GM23338 (cell line): ENCODE measurements at regions not wholly inside any gene's neighbourhood (a gene's known extent, or its start where the extent isn't known, plus 50 kb on each side); places are given as distances from the start of the nearest gene placed in this dataset.

Experiments
- ATAC-seq: fragments of 200-7000 bp; cut with Tn5 transposase; 3 replicates; pipeline ENCODE4 v1.9.1; 2020
- DNase-seq: peaks from one replicate; pipeline ENCODE4 v3.0.0-alpha.2; 2015; ENCODE audit warnings: low spot score
- H2AFZ ChIP-seq: fragments of 200-600 bp; sonication (generic); 2 replicates; pipeline ENCODE4 v1.8.0; 2016; ENCODE audit warnings: antibody characterized with exemption, mild to moderate bottlenecking, moderate library complexity
- H3F3A ChIP-seq: fragments of 200-600 bp; sonication (generic); replicated peaks from 2 replicates; pipeline ENCODE4 v1.8.0; 2017; ENCODE audit warnings: antibody characterized with exemption, mixed run types, low read depth
- H3K27ac ChIP-seq: fragments of 200-600 bp; sonication (generic); 2 replicates; pipeline ENCODE4 v1.6.1; 2016; ENCODE audit warnings: low read depth
- H3K27me3 ChIP-seq: fragments of 200-600 bp; sonication (generic); 2 replicates; pipeline ENCODE4 v1.8.0; 2016; ENCODE audit warnings: mild to moderate bottlenecking, mixed run types, moderate library complexity; ENCODE audit not compliant: insufficient read depth
- H3K36me3 ChIP-seq: fragments of 200-600 bp; sonication (generic); 2 replicates; pipeline ENCODE4 v1.8.0; 2016; ENCODE audit warnings: mild to moderate bottlenecking; ENCODE audit not compliant: insufficient read depth
- H3K4me1 ChIP-seq: fragments of 200-600 bp; sonication (generic); 2 replicates; pipeline ENCODE4 v1.8.0; 2016; ENCODE audit warnings: mild to moderate bottlenecking, moderate library complexity; ENCODE audit not compliant: insufficient read depth
- H3K4me2 ChIP-seq: fragments of 200-600 bp; sonication (generic); 2 replicates; pipeline ENCODE4 v1.7.1; 2017; ENCODE audit warnings: mixed run types
- H3K4me3 ChIP-seq: fragments of 200-600 bp; sonication (generic); 2 replicates; pipeline ENCODE4 v1.6.1; 2016; ENCODE audit warnings: mixed run types
- H3K79me2 ChIP-seq: fragments of 200-600 bp; sonication (generic); replicated peaks from 2 replicates; pipeline ENCODE4 v1.8.0; 2017; ENCODE audit warnings: mild to moderate bottlenecking; ENCODE audit not compliant: insufficient read depth
- H3K9me2 ChIP-seq: fragments of 200-600 bp; sonication (generic); 2 replicates; pipeline ENCODE4 v1.8.0; 2017; ENCODE audit not compliant: insufficient read depth
- H4K20me1 ChIP-seq: fragments of 200-600 bp; sonication (generic); replicated peaks from 2 replicates; pipeline ENCODE4 v1.8.0; 2017; ENCODE audit warnings: mild to moderate bottlenecking; ENCODE audit not compliant: insufficient read depth
- H3K27ac Mint-ChIP-seq: 2 replicates; pipeline ENCODE4 v1.8.0; 2020; ENCODE audit warnings: inconsistent platforms, mild to moderate bottlenecking, moderate library complexity, mixed read lengths
- H3K27me3 Mint-ChIP-seq: 3 replicates; pipeline ENCODE4 v1.8.0; 2022; ENCODE audit warnings: low read depth, mild to moderate bottlenecking, moderate library complexity, mixed read lengths, inconsistent platforms; ENCODE audit not compliant: insufficient read depth, poor library complexity
- H3K36me3 Mint-ChIP-seq: 3 replicates; pipeline ENCODE4 v1.8.0; 2021; ENCODE audit warnings: low read depth, mild to moderate bottlenecking, inconsistent platforms, moderate library complexity, mixed read lengths
- H3K4me1 Mint-ChIP-seq: 3 replicates; pipeline ENCODE4 v1.8.0; 2020; ENCODE audit warnings: mild to moderate bottlenecking, inconsistent platforms, mixed read lengths
- H3K4me3 Mint-ChIP-seq: 3 replicates; pipeline ENCODE4 v1.8.0; 2021; ENCODE audit warnings: moderate library complexity, mild to moderate bottlenecking, inconsistent platforms, mixed read lengths
- H3K9me3 Mint-ChIP-seq: 3 replicates; pipeline ENCODE4 v1.8.0; 2020; ENCODE audit warnings: moderate library complexity, mild to moderate bottlenecking, inconsistent platforms, mixed read lengths
- CREB1 ChIP-seq: fragments of 250-450 bp; sonication (Bioruptor Pico); IDR thresholded peaks from 2 replicates; pipeline ENCODE4 v1.5.0; 2020; ENCODE audit warnings: low read depth, mild to moderate bottlenecking, moderate library complexity
- JUNB ChIP-seq: IDR thresholded peaks from one replicate; pipeline ENCODE4 v1.6.1; 2016; ENCODE audit warnings: antibody characterized with exemption; ENCODE audit not compliant: unreplicated experiment
- NANOG ChIP-seq: IDR thresholded peaks from 2 replicates; pipeline ENCODE4 v1.6.1; 2016; ENCODE audit warnings: antibody characterized with exemption, borderline replicate concordance
- POLR2AphosphoS5 ChIP-seq: IDR thresholded peaks from 2 replicates; pipeline ENCODE4 v1.6.1; 2016; ENCODE audit warnings: antibody characterized with exemption, low read depth
- STAT1 ChIP-seq: IDR thresholded peaks from one replicate; pipeline ENCODE4 v1.6.1; 2016; ENCODE audit warnings: antibody characterized with exemption; ENCODE audit not compliant: unreplicated experiment
- ZNF114 ChIP-seq: fragments of 250-450 bp; sonication (Bioruptor Pico); IDR thresholded peaks from 2 replicates; pipeline ENCODE4 v1.5.0; 2020; ENCODE audit warnings: mild to moderate bottlenecking, moderate library complexity
- ZNF331 ChIP-seq: fragments of 250-450 bp; sonication (Bioruptor Pico); IDR thresholded peaks from 2 replicates; pipeline ENCODE4 v1.5.0; 2020; ENCODE audit warnings: low read depth, mild to moderate bottlenecking, moderate library complexity
- TF ChIP-seq, protein P1 (sequence below), 2 experiments: fragments of 200-600 bp in 1 of 2; sonication (generic) in 1 of 2; conservative IDR thresholded peaks; 2 replicates each; pipeline versions ENCODE4 v1.5.1 to v1.6.1; 2016 to 2017; ENCODE audit warnings: antibody characterized with exemption in 2 of 2, low read depth in 2 of 2, mild to moderate bottlenecking in 2 of 2, moderate library complexity in 1 of 2
- TF ChIP-seq, protein P2 (sequence below): fragments of 250-450 bp; sonication (Bioruptor Pico); IDR thresholded peaks from 2 replicates; pipeline ENCODE4 v1.5.0; 2020; ENCODE audit warnings: mild to moderate bottlenecking, moderate library complexity
- TF ChIP-seq, protein P3 (sequence below): IDR thresholded peaks from 2 replicates; pipeline ENCODE4 v1.6.1; 2016; ENCODE audit warnings: antibody characterized with exemption

DNA sequence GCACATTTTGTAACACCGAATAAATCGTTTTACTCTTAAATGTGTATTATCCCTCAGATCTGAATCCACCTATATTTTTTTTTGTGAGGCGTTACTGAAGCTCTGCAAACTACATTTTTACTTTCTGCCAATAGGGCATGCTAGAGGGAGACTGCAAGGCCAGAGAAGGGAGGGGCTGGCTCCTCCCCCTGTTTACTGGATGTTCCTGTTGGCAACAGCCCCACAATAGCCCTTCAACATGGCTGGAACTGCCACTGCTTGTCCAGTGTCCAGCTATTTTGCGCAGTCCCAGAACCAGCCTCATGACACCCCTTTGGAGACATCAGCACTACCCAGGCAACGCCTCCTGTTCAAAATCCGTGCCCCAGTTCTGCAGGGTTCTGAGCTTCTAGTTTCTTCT, 85.4 kb upstream of the MIER3 start:
- peaks cover 10% of the 10 kb centered on the region; the same call in 2 of the 3 replicates for H3K4me1 Mint-ChIP-seq
- Histone ChIP-seq H4K20me1 (no peaks in the 10 kb centered on the region), H3K4me1 (no peaks in the 10 kb centered on the region), H3K36me3 (no peaks in the 10 kb centered on the region), H2AFZ (peak overlapping the region; percentile 34; the same call in 1 of the 2 replicates), H3K27ac (no peak overlapping the region), H3K79me2 (no peaks in the 10 kb centered on the region), H3K9me2 (no peaks in the 10 kb centered on the region), H3K4me3 (no peak overlapping the region), H3K4me2 (no peak overlapping the region), H3K27me3 (no peaks in the 10 kb centered on the region), H3F3A (no peaks in the 10 kb centered on the region)
- H3K9me3 Mint-ChIP-seq: no peaks in the 10 kb centered on the region
- no peaks in the 10 kb centered on the region for H3K36me3 Mint-ChIP-seq
- no peak overlapping the region for H3K4me3 Mint-ChIP-seq
- H3K27ac Mint-ChIP-seq: no peak overlapping the region
- ATAC-seq (peak; percentile 94), DNase-seq (peak; percentile 68)
- no peak for TF ChIP-seq CREB1 (CRISPR knock-in tag)
- TF ChIP-seq, protein P1, sequence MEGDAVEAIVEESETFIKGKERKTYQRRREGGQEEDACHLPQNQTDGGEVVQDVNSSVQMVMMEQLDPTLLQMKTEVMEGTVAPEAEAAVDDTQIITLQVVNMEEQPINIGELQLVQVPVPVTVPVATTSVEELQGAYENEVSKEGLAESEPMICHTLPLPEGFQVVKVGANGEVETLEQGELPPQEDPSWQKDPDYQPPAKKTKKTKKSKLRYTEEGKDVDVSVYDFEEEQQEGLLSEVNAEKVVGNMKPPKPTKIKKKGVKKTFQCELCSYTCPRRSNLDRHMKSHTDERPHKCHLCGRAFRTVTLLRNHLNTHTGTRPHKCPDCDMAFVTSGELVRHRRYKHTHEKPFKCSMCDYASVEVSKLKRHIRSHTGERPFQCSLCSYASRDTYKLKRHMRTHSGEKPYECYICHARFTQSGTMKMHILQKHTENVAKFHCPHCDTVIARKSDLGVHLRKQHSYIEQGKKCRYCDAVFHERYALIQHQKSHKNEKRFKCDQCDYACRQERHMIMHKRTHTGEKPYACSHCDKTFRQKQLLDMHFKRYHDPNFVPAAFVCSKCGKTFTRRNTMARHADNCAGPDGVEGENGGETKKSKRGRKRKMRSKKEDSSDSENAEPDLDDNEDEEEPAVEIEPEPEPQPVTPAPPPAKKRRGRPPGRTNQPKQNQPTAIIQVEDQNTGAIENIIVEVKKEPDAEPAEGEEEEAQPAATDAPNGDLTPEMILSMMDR (conservative IDR thresholded peaks at IDR 0.05; ENCODE audit: low read depth in 2 of 2): peak; percentile 25 to 40
- H3K27me3 Mint-ChIP-seq: peaks cover 4% of the 10 kb centered on the region

DNA sequence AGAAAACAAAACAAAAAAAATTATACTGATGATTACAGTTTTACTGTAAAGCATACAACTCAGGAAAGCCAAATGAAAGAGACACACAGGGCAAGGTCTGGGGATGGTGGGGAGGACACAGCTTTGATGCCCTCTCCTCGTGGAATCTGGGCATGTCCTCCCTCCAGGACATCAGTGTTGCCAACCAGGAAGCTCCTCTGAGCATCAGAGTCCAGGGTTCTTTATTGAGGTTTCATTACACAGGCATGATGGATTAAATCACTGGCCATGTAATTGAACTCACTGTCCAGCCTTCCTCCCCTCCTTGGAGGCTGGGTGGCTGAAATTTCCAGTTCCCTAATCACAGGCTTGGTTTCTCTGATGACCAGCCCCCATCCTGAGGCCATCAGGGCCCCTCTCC, 89.6 kb upstream of the MIER3 start:
- 0 out of 3 replicates have a peak, but pooled peaks cover 3% of the 10 kb centered on the region for H3K4me1 Mint-ChIP-seq
- Histone ChIP-seq H2AFZ (no peak overlapping the region), H3K36me3 (no peaks in the 10 kb centered on the region), H4K20me1 (no peaks in the 10 kb centered on the region), H3K9me2 (no peaks in the 10 kb centered on the region), H3K27ac (no peak overlapping the region), H3K27me3 (no peaks in the 10 kb centered on the region), H3F3A (no peaks in the 10 kb centered on the region), H3K4me1 (no peaks in the 10 kb centered on the region), H3K79me2 (no peaks in the 10 kb centered on the region), H3K4me2 (no peak overlapping the region), H3K4me3 (no peak overlapping the region)
- H3K9me3 Mint-ChIP-seq: no peaks in the 10 kb centered on the region
- no peaks in the 10 kb centered on the region for H3K36me3 Mint-ChIP-seq
- no peak overlapping the region for H3K27ac Mint-ChIP-seq
- DNase-seq (no peak), ATAC-seq (no peak)
- no peak overlapping the region for H3K4me3 Mint-ChIP-seq
- H3K27me3 Mint-ChIP-seq: no peaks in the 10 kb centered on the region
- TF ChIP-seq, protein P1 (conservative IDR thresholded peaks at IDR 0.05; ENCODE audit: low read depth in 2 of 2): no peak
- TF ChIP-seq, protein P2, sequence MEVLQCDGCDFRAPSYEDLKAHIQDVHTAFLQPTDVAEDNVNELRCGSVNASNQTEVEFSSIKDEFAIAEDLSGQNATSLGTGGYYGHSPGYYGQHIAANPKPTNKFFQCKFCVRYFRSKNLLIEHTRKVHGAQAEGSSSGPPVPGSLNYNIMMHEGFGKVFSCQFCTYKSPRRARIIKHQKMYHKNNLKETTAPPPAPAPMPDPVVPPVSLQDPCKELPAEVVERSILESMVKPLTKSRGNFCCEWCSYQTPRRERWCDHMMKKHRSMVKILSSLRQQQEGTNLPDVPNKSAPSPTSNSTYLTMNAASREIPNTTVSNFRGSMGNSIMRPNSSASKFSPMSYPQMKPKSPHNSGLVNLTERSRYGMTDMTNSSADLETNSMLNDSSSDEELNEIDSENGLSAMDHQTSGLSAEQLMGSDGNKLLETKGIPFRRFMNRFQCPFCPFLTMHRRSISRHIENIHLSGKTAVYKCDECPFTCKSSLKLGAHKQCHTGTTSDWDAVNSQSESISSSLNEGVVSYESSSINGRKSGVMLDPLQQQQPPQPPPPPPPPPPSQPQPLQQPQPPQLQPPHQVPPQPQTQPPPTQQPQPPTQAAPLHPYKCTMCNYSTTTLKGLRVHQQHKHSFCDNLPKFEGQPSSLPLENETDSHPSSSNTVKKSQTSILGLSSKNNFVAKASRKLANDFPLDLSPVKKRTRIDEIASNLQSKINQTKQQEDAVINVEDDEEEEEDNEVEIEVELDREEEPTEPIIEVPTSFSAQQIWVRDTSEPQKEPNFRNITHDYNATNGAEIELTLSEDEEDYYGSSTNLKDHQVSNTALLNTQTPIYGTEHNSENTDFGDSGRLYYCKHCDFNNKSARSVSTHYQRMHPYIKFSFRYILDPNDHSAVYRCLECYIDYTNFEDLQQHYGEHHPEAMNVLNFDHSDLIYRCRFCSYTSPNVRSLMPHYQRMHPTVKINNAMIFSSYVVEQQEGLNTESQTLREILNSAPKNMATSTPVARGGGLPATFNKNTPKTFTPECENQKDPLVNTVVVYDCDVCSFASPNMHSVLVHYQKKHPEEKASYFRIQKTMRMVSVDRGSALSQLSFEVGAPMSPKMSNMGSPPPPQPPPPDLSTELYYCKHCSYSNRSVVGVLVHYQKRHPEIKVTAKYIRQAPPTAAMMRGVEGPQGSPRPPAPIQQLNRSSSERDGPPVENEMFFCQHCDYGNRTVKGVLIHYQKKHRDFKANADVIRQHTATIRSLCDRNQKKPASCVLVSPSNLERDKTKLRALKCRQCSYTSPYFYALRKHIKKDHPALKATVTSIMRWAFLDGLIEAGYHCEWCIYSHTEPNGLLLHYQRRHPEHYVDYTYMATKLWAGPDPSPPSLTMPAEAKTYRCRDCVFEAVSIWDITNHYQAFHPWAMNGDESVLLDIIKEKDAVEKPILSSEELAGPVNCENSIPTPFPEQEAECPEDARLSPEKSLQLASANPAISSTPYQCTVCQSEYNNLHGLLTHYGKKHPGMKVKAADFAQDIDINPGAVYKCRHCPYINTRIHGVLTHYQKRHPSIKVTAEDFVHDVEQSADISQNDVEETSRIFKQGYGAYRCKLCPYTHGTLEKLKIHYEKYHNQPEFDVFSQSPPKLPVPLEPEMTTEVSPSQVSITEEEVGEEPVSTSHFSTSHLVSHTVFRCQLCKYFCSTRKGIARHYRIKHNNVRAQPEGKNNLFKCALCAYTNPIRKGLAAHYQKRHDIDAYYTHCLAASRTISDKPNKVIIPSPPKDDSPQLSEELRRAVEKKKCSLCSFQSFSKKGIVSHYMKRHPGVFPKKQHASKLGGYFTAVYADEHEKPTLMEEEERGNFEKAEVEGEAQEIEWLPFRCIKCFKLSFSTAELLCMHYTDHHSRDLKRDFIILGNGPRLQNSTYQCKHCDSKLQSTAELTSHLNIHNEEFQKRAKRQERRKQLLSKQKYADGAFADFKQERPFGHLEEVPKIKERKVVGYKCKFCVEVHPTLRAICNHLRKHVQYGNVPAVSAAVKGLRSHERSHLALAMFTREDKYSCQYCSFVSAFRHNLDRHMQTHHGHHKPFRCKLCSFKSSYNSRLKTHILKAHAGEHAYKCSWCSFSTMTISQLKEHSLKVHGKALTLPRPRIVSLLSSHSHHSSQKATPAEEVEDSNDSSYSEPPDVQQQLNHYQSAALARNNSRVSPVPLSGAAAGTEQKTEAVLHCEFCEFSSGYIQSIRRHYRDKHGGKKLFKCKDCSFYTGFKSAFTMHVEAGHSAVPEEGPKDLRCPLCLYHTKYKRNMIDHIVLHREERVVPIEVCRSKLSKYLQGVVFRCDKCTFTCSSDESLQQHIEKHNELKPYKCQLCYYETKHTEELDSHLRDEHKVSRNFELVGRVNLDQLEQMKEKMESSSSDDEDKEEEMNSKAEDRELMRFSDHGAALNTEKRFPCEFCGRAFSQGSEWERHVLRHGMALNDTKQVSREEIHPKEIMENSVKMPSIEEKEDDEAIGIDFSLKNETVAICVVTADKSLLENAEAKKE (CRISPR knock-in tag): no peak
- TF ChIP-seq, protein P3, sequence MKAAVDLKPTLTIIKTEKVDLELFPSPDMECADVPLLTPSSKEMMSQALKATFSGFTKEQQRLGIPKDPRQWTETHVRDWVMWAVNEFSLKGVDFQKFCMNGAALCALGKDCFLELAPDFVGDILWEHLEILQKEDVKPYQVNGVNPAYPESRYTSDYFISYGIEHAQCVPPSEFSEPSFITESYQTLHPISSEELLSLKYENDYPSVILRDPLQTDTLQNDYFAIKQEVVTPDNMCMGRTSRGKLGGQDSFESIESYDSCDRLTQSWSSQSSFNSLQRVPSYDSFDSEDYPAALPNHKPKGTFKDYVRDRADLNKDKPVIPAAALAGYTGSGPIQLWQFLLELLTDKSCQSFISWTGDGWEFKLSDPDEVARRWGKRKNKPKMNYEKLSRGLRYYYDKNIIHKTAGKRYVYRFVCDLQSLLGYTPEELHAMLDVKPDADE: no peak
- TF ChIP-seq POLR2AphosphoS5: no peak
- TF ChIP-seq ZNF331 (CRISPR knock-in tag): no peak
- TF ChIP-seq NANOG: no peak
- no peak for TF ChIP-seq JUNB
- TF ChIP-seq ZNF114 (CRISPR knock-in tag): no peak
- TF ChIP-seq STAT1: no peak
